GM13977 (cell line): ENCODE measurements at regions not wholly inside any gene's neighbourhood (a gene's known extent, or its start where the extent isn't known, plus 50 kb on each side); places are given as distances from the start of the nearest gene placed in this dataset.

Experiments used
- DNase-seq: peaks from one replicate; pipeline ENCODE4 v3.0.0; 2012; ENCODE audit warnings: low spot score
- CTCF ChIP-seq: IDR thresholded peaks from 2 replicates; pipeline ENCODE4 v1.5.1; 2012; ENCODE audit warnings: mild to moderate bottlenecking, control low read depth; ENCODE audit not compliant: insufficient read depth; ENCODE audit errors: extremely low read depth, missing control alignments
- in situ Hi-C: fragments of 300-500 bp; cut with MboI; formaldehyde crosslinking; loops from one replicate; pipeline ENCODE4 v1.12.0; 2022; ENCODE audit warnings: low sequenced_read_pairs, low pct_unique_long_range_greater_than_20kb, mixed read lengths, inconsistent platforms; ENCODE audit not compliant: unreplicated experiment

- no peak for TF ChIP-seq CTCF
- no peak for DNase-seq
- in situ Hi-C loops, result no loop called here
Observed at GRCh38 chr19:28334419-28334818, 878.5 kb downstream of the UQCRFS1 start.

- TF ChIP-seq CTCF, result no peak
- in situ Hi-C loops, result no loop called here
- DNase-seq, result no peak
Observed at GRCh38 chr19:28333909-28334308, 879.0 kb downstream of the UQCRFS1 start.

GRCh38 chr19:28332886-28333285 lies 880.1 kb downstream of the UQCRFS1 start:
- in situ Hi-C loops, result no loop called here
- no peak for DNase-seq
- no peak for TF ChIP-seq CTCF

GRCh38 chr19:28332351-28332750 lies 880.6 kb downstream of the UQCRFS1 start:
- in situ Hi-C loops, result no loop called here
- TF ChIP-seq CTCF, result no peak
- DNase-seq, result no peak

GRCh38 chr19:28331596-28331995 lies 881.4 kb downstream of the UQCRFS1 start:
- TF ChIP-seq CTCF, result no peak
- no peak for DNase-seq
- in situ Hi-C loops, result no loop called here

- DNase-seq, result no peak
- no peak for TF ChIP-seq CTCF
- in situ Hi-C loops, result no loop called here
Observed at GRCh38 chr19:28330831-28331230, 882.1 kb downstream of the UQCRFS1 start.

GRCh38 chr19:28329429-28329828 lies 883.5 kb downstream of the UQCRFS1 start:
- in situ Hi-C loops, result no loop called here
- DNase-seq, result no peak
- TF ChIP-seq CTCF, result no peak
